ENCODE measurements at regions not wholly inside any gene's neighbourhood (a gene's known extent, or its start where the extent isn't known, plus 50 kb on each side); places are given as distances from the start of the nearest gene placed in this dataset.

GRCh38 chr15:47422881-47423665, 294.2 kb upstream of the SEMA6D start:
- no peak for DNase-seq (ENCODE audit: low read depth in 1 of 2, low spot score in 1 of 2)
- Histone ChIP-seq H3K4me3 (no peak overlapping the region), H3K9me3 (ENCODE audit: low read depth) (no peaks in the 10 kb centered on the region), H3K36me3 (no peaks in the 10 kb centered on the region), H3K27me3 (no peaks in the 10 kb centered on the region), H3K27ac (no peak overlapping the region), H3K4me1 (ENCODE audit: low read depth) (peaks cover 63% of the 10 kb centered on the region)
- no peak for TF ChIP-seq CTCF (IDR thresholded peaks at IDR 0.05; ENCODE audit: low read depth, low read length)

- Histone ChIP-seq H3K27ac (no peak overlapping the region), H3K4me1 (ENCODE audit: low read depth) (peaks cover 43% of the 10 kb centered on the region)
- TF ChIP-seq CTCF (IDR thresholded peaks at IDR 0.05; ENCODE audit: low read depth, low read length): no peak
Measured at GRCh38 chr15:47427463-47427862, 289.8 kb upstream of the SEMA6D start.

GRCh38 chr15:47429376-47429775, 287.9 kb upstream of the SEMA6D start:
- H3K9me3 ChIP-seq (ENCODE audit: low read depth): no peaks in the 10 kb centered on the region
- no peak overlapping the region for H3K27ac ChIP-seq
- H3K4me3 ChIP-seq: no peak overlapping the region
- peak in 1 of 2 donors; percentile 77 for DNase-seq (ENCODE audit: low read depth in 1 of 2, low spot score in 1 of 2)
- no peaks in the 10 kb centered on the region for H3K36me3 ChIP-seq
- H3K27me3 ChIP-seq: no peaks in the 10 kb centered on the region
- TF ChIP-seq CTCF (IDR thresholded peaks at IDR 0.05; ENCODE audit: low read depth, low read length): no peak
- peaks cover 31% of the 10 kb centered on the region for H3K4me1 ChIP-seq (ENCODE audit: low read depth)

More at GRCh38 chr15:47427463-47427862, 289.8 kb upstream of the SEMA6D start:
- peak in 1 of 2 donors; percentile 24 for DNase-seq (ENCODE audit: low read depth in 1 of 2, low spot score in 1 of 2)
- no peaks in the 10 kb centered on the region for H3K9me3 ChIP-seq (ENCODE audit: low read depth)
- H3K36me3 ChIP-seq: no peaks in the 10 kb centered on the region
- no peaks in the 10 kb centered on the region for H3K27me3 ChIP-seq
- no peak overlapping the region for H3K4me3 ChIP-seq

- peaks cover 20% of the 10 kb centered on the region for H3K4me1 ChIP-seq (ENCODE audit: low read depth)
- no peak for TF ChIP-seq CTCF (IDR thresholded peaks at IDR 0.05; ENCODE audit: low read depth, low read length)
- no peaks in the 10 kb centered on the region for H3K9me3 ChIP-seq (ENCODE audit: low read depth)
- H3K4me3 ChIP-seq: no peak overlapping the region
- peak overlapping the region; percentile 12 for H3K27ac ChIP-seq
- no peaks in the 10 kb centered on the region for H3K36me3 ChIP-seq
- peak in 1 of 2 donors; percentile 82 for DNase-seq (ENCODE audit: low read depth in 1 of 2, low spot score in 1 of 2)
- H3K27me3 ChIP-seq: no peaks in the 10 kb centered on the region
Measured at GRCh38 chr15:47431501-47431900, 285.8 kb upstream of the SEMA6D start.

GRCh38 chr15:47432826-47433225, 284.5 kb upstream of the SEMA6D start:
- no peaks in the 10 kb centered on the region for H3K36me3 ChIP-seq
- peaks cover 14% of the 10 kb centered on the region for H3K4me1 ChIP-seq (ENCODE audit: low read depth)
- H3K27me3 ChIP-seq: no peaks in the 10 kb centered on the region
- H3K9me3 ChIP-seq (ENCODE audit: low read depth): no peaks in the 10 kb centered on the region
- no peak overlapping the region for H3K4me3 ChIP-seq
- no peak overlapping the region for H3K27ac ChIP-seq
- no peak for TF ChIP-seq CTCF (IDR thresholded peaks at IDR 0.05; ENCODE audit: low read depth, low read length)
- DNase-seq (ENCODE audit: low read depth in 1 of 2, low spot score in 1 of 2): no peak
